RWPE1 (cell line): ENCODE measurements at regions not wholly inside any gene's neighbourhood (a gene's known extent, or its start where the extent isn't known, plus 50 kb on each side); places are given as distances from the start of the nearest gene placed in this dataset.

ENCODE experiments used
- CTCF ChIA-PET: fragments of 350-600 bp; sonication (Branson Sonifier 250); formaldehyde crosslinking; extraction: SDS; loops from one replicate; lab custom pipeline; 2021; lab: Yijun Ruan, JAX
- POLR2A ChIA-PET: fragments of 400-600 bp; formaldehyde crosslinking; extraction: SDS; loops from one replicate; lab custom pipeline; 2020; ENCODE audit warnings: antibody characterized with exemption; ENCODE audit not compliant: low non-redundant PET; lab: Yijun Ruan, JAX
- DNase-seq: peaks from one replicate; pipeline ENCODE4 v3.0.0; 2012; ENCODE audit warnings: low spot score
- H3K27ac ChIP-seq: fragments of 450-650 bp; 2 replicates; pipeline ENCODE4 v1.5.1; 2017
- CTCF ChIP-seq: fragments of 450-650 bp; conservative IDR thresholded peaks from 2 replicates; pipeline ENCODE4 v1.5.1; 2017; ENCODE audit warnings: low read depth, mild to moderate bottlenecking

GRCh38 chr22:47315862-47316419, 553.5 kb downstream of the TBC1D22A start:
- H3K27ac ChIP-seq, result no peak overlapping the region
- POLR2A ChIA-PET, result no interaction called here
- no peak for TF ChIP-seq CTCF
- DNase-seq, result no peak
- CTCF ChIA-PET, result no interaction called here

- H3K27ac ChIP-seq, result no peak overlapping the region
- DNase-seq, result peak; percentile 43
- POLR2A ChIA-PET, result no interaction called here
- no peak for TF ChIP-seq CTCF
- CTCF ChIA-PET, result no interaction called here
Measured at GRCh38 chr22:47310601-47311000, 548.2 kb downstream of the TBC1D22A start.

- DNase-seq, result no peak
- H3K27ac ChIP-seq, result no peak overlapping the region
- POLR2A ChIA-PET, result no interaction called here
- no peak for TF ChIP-seq CTCF
- CTCF ChIA-PET, result no interaction called here
Measured at GRCh38 chr22:47309946-47310345, 547.5 kb downstream of the TBC1D22A start.

GRCh38 chr22:47309476-47309875, 547.0 kb downstream of the TBC1D22A start:
- no peak for TF ChIP-seq CTCF
- POLR2A ChIA-PET, result no interaction called here
- DNase-seq, result no peak
- no peak overlapping the region for H3K27ac ChIP-seq
- CTCF ChIA-PET, result no interaction called here

- ChIA-PET POLR2A (no interaction called here), CTCF (no interaction called here)
- DNase-seq, result no peak
- no peak for TF ChIP-seq CTCF
- H3K27ac ChIP-seq, result no peak overlapping the region
Measured at GRCh38 chr22:47308886-47309285, 546.4 kb downstream of the TBC1D22A start.

- POLR2A ChIA-PET, result no interaction called here
- DNase-seq, result no peak
- H3K27ac ChIP-seq, result no peak overlapping the region
- CTCF ChIA-PET, result no interaction called here
- no peak for TF ChIP-seq CTCF
Measured at GRCh38 chr22:47307822-47308221, 545.4 kb downstream of the TBC1D22A start.

GRCh38 chr22:47307326-47307725, 544.9 kb downstream of the TBC1D22A start:
- ChIA-PET CTCF (no interaction called here), POLR2A (no interaction called here)
- TF ChIP-seq CTCF, result no peak
- H3K27ac ChIP-seq, result no peak overlapping the region
- DNase-seq, result peak; percentile 6
